DMS53 (cell line): ENCODE measurements at regions not wholly inside any gene's neighbourhood (a gene's known extent, or its start where the extent isn't known, plus 50 kb on each side); places are given as distances from the start of the nearest gene placed in this dataset.
A peak's percentile ranks its signal among the peaks of the same experiment; 100 is the strongest.

ENCODE experiments used
- DNase-seq: peaks from one replicate; lab custom pipeline; 2025; lab: John Stamatoyannopoulos, UW

DNA sequence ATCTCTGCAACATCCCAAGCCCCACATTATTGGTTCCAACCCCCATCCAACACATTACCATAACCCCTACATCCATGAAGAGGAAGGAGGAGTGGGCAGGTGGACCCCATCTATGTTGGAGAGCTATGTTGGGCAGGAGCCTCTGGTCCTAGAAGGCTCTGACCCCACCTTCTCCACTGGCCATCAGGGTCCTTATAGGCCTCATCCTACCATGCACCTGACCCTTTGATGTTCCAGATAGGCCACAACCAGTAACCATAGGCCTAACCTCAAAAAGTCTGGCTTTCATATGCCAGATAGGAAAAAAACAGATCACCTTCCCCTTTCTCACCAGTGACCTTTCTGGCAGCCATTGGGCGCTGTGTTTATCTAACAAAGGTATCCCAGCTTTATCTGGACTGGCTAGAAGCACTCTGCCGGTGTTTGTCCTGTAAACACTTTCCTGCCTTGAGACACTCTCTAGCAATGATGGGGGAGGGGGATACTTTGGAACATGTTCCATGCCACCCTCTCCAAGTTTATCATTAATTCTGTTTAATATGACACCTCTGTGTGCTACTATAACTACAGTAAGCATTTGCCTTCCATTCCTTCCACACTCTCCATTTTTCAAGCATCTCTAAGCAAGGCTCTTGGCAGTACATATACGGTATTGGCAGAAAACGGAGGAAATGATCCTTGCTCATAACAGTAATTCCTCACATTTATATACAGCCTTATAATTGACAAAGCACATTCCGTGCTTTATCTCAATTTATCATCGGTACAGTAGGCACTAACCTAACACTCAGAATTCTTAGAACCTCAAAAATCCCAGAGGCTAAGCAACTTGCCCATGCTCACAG is 377.1 kb downstream of the VPS13C start:
- DNase-seq, result peak; percentile 86

DNA sequence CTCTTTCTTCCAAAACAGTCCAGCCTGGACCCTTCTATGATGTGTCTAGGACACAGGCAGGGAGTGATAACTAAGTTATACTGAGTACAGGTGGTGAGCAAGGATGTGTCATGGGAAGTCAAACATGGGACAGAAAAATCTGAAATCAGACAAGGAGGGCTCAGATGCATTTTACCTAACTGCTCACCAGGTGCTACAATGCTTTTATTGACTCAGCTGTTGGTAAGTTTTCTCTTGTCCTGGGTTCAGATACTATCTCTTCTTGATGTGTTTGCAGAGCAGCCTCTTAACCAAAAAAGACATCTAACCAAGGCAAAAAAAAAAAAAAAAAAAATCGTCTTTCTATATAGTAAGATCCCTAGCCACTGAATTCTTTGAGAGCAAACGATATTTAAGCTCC is 378.6 kb downstream of the VPS13C start:
- peak; percentile 87 for DNase-seq

DNA sequence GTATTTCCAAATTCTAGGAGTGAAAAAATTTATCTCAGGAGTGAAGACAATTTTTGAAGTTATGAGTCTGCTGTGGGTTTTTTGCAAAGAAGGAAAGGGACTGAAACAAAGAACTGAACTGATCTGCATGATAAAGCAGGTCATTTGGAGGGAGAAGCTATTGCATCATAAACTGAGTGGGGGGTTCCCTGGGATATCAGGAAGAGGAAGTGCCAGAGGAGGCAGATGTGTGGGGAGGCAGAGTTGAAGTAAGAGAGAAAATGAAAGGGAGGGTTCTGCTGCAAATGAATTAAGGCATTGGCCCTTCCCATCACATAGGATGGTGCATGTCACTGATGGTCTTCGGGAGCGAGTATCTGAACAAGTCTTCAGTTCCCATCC is 379.2 kb downstream of the VPS13C start:
- peak; percentile 56 for DNase-seq

GRCh38 chr15:61680260-61681037 is 379.8 kb downstream of the VPS13C start:
- peak; percentile 33 for DNase-seq

DNA sequence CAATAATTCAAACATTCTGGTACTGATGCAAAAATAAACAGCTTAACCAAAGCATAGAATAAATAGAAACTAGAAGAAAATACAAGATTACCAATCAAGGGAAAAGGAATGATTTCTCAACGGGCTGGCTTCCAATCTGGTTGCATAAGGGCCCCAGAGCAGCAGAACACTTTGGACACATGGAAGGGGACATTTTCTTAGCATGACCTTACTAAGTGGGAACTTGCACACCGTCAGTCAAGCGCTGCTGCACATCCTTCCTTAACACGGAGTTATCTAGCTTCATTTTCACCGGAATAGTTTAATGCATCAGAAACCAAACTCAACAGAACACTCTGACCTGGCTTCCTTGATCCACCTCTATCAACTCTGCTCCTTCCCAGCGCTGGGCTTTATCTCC is 388.5 kb downstream of the VPS13C start:
- DNase-seq, result no peak

DNA sequence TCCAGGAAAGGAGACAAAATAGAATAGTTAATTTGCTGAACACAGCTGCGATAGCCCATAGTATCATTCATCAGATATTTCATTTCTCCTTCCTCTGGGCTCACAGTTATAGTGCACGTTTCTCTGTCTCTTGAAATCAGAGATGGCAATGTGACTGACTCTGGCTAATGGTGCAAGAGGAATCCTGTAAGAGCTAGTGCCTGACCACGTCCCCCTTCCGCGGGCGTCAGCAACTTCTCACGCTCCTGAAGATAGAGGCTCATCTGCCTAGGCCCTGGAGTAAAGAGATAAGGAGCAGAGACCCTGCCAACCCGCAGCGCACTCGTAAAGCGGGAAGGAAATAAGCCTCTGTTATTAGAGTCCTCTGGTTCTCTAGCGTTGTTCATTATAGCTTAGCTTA is 391.8 kb downstream of the VPS13C start:
- DNase-seq, result no peak

- no peak for DNase-seq
Observed at GRCh38 chr15:61661791-61662190, 398.5 kb downstream of the VPS13C start.

GRCh38 chr15:61660579-61660978 is 399.7 kb downstream of the VPS13C start:
- no peak for DNase-seq

DNA sequence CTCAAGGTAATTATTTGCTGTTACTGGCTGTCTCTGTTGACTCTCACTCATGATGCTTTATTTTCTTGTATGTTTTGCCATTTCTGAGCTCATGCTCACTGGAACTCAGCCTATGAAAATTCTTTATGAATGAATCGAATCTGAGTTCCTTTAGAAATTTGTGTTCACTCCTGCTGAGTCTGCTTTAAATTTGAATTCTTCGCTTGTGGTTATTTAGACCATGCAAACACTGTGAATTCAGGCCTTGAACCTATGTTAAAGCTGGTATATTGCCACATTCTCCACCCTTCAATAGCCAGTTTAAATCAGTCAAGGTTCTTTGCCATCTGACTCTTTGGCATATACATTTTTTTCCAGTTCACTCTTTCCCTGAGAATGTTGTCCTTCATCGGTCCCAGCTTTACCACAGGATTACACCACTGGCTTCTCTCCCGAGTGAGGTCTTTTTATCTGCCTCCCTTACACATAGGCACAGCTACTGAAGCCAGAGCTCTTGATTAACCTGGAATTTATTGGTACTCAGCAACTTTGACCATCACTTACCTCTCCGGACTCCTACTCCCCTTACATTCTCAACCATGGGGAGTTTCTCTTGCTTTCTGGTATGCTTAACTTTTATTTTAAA is 400.6 kb downstream of the VPS13C start:
- no peak for DNase-seq

DNA sequence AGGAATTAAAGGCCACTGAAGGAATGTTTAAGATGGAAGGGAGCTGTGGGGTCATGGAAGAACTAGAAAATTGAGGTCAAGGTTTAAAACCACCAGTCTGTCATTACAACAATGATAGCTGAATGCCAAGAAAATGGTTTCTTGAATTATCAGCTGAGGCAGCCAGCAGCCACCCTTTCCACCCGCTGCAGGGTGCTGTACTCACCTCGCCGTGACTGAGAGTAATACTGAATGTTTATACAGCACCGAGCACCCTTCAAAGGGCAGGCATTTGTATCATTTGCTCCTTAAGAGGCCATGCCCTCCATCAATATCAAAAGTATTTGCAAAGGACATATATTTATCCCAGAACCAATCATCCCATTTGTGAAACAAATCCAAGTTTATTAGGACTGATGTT is 402.8 kb downstream of the VPS13C start:
- DNase-seq, result peak; percentile 29

- DNase-seq, result no peak
Observed at GRCh38 chr15:61656391-61656790, 403.9 kb downstream of the VPS13C start.

- no peak for DNase-seq
Observed at GRCh38 chr15:61655881-61656280, 404.4 kb downstream of the VPS13C start.

DNA sequence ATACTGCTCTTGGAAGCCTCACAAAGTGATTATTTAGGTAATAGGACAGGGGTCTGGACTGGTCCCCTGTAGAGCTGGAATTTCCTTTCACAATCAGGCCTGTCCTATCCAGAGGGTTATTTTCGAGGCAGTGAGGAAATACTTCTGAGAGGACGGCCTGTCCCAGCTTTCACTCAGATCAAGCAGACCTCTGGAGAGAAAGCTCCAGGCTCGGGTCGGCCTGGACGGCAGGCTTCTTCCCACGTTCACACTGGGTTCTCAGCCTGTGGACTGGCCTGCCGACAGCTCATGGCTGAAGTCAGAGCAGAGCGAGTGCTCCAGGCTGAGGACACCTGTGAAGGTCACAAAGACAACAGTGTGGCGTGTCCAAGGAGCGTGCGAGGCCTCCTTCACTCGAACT is 405.3 kb downstream of the VPS13C start:
- no peak for DNase-seq

GRCh38 chr15:61654002-61654740 is 406.1 kb downstream of the VPS13C start:
- DNase-seq, result no peak

DNA sequence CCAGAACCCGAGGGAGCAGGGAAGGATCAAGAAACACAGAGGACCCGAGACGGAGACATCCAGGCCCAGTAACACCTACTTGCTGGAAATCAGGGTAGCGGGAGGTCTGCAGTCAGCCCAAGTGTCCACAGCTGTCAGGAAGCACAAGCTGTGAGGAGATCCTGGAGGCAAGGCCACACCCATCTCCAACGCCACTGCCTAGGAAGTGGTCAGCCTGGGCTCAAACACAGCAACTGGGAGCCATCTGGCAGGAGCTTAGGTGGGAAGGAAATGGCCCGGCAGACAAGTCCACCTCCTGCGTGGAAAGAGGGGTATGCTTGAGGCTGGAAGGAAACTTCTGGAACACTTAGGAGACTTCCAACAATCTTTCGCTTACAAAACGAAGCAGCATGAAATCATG is 407.1 kb downstream of the VPS13C start:
- DNase-seq, result no peak

DNA sequence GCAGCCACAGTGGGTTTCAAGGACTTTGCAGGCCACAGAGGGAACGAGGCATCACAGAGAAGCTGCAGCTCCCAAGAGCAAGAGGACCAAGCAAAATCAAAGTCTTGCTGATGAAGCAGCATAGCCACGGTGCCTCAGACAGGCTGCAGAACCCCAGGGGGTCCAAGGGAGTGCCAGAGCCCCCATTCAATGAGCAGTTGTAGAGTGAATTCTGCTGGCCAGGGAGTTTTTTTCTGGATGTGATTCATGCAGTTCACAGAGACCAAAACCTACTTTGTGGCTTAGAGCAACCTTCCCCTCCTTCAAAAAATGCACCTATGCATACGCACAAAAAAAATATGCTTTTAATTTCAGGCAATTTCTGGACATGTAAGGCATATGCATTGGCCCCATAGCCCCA is 409.0 kb downstream of the VPS13C start:
- DNase-seq, result no peak

DNA sequence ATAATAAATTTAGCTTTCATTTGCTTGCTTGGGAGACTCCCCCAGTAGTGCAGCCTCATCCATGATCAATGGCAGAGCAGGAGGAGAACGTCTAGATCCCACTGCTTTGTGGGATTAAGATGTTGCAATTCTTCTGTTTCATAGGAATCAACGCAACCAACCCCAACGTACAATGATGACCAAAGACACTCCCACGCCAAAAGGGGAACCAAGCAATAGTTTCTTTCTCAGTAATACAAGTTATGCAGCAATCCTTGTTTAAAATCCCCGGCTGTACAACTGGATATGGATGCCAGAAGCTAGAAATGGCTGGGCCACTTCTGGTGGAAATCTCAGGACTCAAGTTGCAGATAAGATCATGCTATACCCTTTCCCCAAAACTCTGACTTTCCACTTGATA is 411.2 kb downstream of the VPS13C start:
- no peak for DNase-seq

DNA sequence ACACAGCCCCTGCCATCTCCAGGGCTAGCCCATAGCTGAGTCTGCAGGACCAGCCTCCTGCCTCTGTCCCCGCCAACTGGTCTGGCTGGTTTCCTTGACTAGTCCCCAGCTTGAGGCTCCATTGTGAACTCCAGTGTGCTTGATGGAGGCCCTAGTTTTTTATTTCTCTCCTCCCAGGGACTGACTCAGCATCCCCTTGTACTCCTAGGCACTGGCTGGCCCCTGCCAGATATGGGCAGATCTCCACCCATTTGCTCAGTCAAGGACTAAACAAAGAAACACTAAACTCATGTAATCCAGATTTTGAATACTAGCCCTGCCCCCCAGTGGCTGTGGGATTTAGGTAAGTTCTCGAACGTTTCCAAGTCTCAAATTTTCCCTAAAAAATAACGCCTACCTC is 415.4 kb upstream of the RORA start:
- no peak for DNase-seq

DNA sequence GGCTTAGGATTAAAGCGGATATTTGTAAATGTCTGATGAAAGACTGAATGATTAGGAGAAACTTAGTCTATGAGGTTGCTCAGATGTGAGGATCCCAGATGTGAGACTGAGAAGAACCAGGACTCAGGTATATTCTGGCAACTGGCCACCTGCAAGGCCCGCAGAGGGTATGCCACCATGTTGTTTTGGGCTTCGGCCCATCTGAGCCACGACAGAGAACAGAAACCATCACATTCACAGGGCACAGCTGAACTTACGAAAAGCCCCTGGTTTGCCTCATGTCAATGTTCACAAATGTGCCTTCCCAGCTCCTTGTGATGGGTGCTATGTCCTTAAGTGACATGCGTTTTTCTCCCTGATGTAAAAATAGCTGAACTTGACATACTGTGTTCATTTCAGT is 412.5 kb upstream of the RORA start:
- DNase-seq, result no peak

GRCh38 chr15:61640756-61641155 is 411.7 kb upstream of the RORA start:
- no peak for DNase-seq

- no peak for DNase-seq
Observed at GRCh38 chr15:61639491-61639890, 410.4 kb upstream of the RORA start.

GRCh38 chr15:61634837-61635236 is 405.7 kb upstream of the RORA start:
- DNase-seq, result peak; percentile 18
